Mesenchymal stem cell (in vitro differentiated cells and primary cell): ENCODE measurements at regions not wholly inside any gene's neighbourhood (a gene's known extent, or its start where the extent isn't known, plus 50 kb on each side); places are given as distances from the start of the nearest gene placed in this dataset.
"Not testable (repeated sequence)": the region's sequence is repeated elsewhere in the genome, so short reads cannot be mapped to it uniquely, and the experiment has no call there.

Experiments used
- DNase-seq: peaks from one replicate; pipeline ENCODE4 v3.0.0-alpha.2; 2013
- H2AFZ ChIP-seq: one replicate; pipeline ENCODE4 v1.6.1; 2013; ENCODE audit warnings: low read depth, mild to moderate bottlenecking, control low read depth, inconsistent platforms, low read length, moderate library complexity
- H2AK5ac ChIP-seq: 2 replicates; pipeline ENCODE4 v1.6.1; 2013; ENCODE audit warnings: low read length, moderate library complexity, mild to moderate bottlenecking, inconsistent platforms; ENCODE audit not compliant: severe bottlenecking
- H2BK120ac ChIP-seq: one replicate; pipeline ENCODE4 v1.6.1; 2013; ENCODE audit warnings: low read depth, mild to moderate bottlenecking, inconsistent platforms, low read length, moderate library complexity
- H2BK12ac ChIP-seq, 2 experiments: one replicate each; pipeline ENCODE4 v1.6.1; 2013; ENCODE audit warnings: inconsistent platforms in 2 of 2, low read length in 2 of 2, mild to moderate bottlenecking in 2 of 2, moderate library complexity in 2 of 2, control low read depth in 1 of 2
- H2BK15ac ChIP-seq: one replicate; pipeline ENCODE4 v1.6.1; 2013; ENCODE audit warnings: mild to moderate bottlenecking, low read depth, inconsistent platforms; ENCODE audit not compliant: poor library complexity, severe bottlenecking
- H2BK5ac ChIP-seq: 2 replicates; pipeline ENCODE4 v1.6.1; 2013; ENCODE audit warnings: low read depth, mild to moderate bottlenecking, low read length, control low read depth, inconsistent platforms; ENCODE audit not compliant: poor library complexity, severe bottlenecking
- H3K14ac ChIP-seq, 2 experiments: one replicate each; pipeline ENCODE4 v1.6.1; 2013; ENCODE audit warnings: inconsistent platforms in 2 of 2, low read length in 2 of 2, control low read depth in 1 of 2, mild to moderate bottlenecking in 1 of 2, moderate library complexity in 1 of 2
- H3K18ac ChIP-seq, 2 experiments: one replicate each; pipeline ENCODE4 v1.6.1; 2013; ENCODE audit warnings: inconsistent platforms in 2 of 2, low read length in 2 of 2, control low read depth in 1 of 2, low read depth in 1 of 2, mild to moderate bottlenecking in 1 of 2
- H3K23ac ChIP-seq, 2 experiments: one replicate each; pipeline ENCODE4 v1.6.1; 2013; ENCODE audit warnings: inconsistent platforms in 2 of 2, low read length in 2 of 2, mild to moderate bottlenecking in 2 of 2, moderate library complexity in 2 of 2, control low read depth in 1 of 2
- H3K27ac ChIP-seq: 2 replicates; pipeline ENCODE4 v1.5.1; 2013; ENCODE audit warnings: mild to moderate bottlenecking, moderate library complexity, low read length, control low read depth, inconsistent platforms; ENCODE audit not compliant: poor library complexity, severe bottlenecking
- H3K27me3 ChIP-seq, 2 experiments: 2 replicates each; pipeline versions ENCODE4 v1.6.1 to v1.7.0; 2013; ENCODE audit warnings: low read length in 2 of 2, mild to moderate bottlenecking in 2 of 2, moderate library complexity in 2 of 2, control low read depth in 1 of 2, inconsistent platforms in 1 of 2; ENCODE audit not compliant: control insufficient read depth in 1 of 2, insufficient read depth in 1 of 2
- H3K36me3 ChIP-seq, 2 experiments: 2 replicates each; pipeline versions ENCODE4 v1.6.1 to v1.7.0; 2013; ENCODE audit warnings: low read length in 2 of 2, control low read depth in 1 of 2, inconsistent platforms in 1 of 2, low read depth in 1 of 2, mild to moderate bottlenecking in 1 of 2; ENCODE audit not compliant: insufficient read depth in 2 of 2, control insufficient read depth in 1 of 2
- H3K4ac ChIP-seq, 2 experiments: one replicate each; pipeline ENCODE4 v1.6.1; 2013; ENCODE audit warnings: inconsistent platforms in 2 of 2, low read length in 2 of 2, mild to moderate bottlenecking in 2 of 2, moderate library complexity in 2 of 2, control low read depth in 1 of 2, low read depth in 1 of 2
- H3K4me1 ChIP-seq: 2 replicates; pipeline ENCODE4 v1.6.1; 2013; ENCODE audit warnings: low read depth, low read length, control low read depth; ENCODE audit not compliant: control insufficient read depth, insufficient read depth
- H3K4me2 ChIP-seq: 2 replicates; pipeline ENCODE4 v1.6.1; 2013; ENCODE audit warnings: low read length, mild to moderate bottlenecking, inconsistent platforms; ENCODE audit not compliant: poor library complexity, severe bottlenecking
- H3K4me3 ChIP-seq, 2 experiments: 2 replicates each; pipeline versions ENCODE4 v1.5.1 to v1.7.0; 2013; ENCODE audit warnings: low read length in 2 of 2, mild to moderate bottlenecking in 2 of 2, control low read depth in 1 of 2, low read depth in 1 of 2; ENCODE audit not compliant: insufficient read depth in 1 of 2
- H3K79me1 ChIP-seq: replicated peaks from 2 replicates; pipeline ENCODE4 v1.6.1; 2013; ENCODE audit warnings: mild to moderate bottlenecking, control low read depth, low read length, inconsistent platforms; ENCODE audit not compliant: poor library complexity, severe bottlenecking
- H3K9ac ChIP-seq: 2 replicates; pipeline ENCODE4 v1.7.0; 2013; ENCODE audit warnings: mild to moderate bottlenecking, low read length, moderate library complexity
- H3K9me3 ChIP-seq: 2 replicates; pipeline ENCODE4 v1.7.0; 2013; ENCODE audit warnings: mild to moderate bottlenecking, low read length; ENCODE audit not compliant: control insufficient read depth
- H4K8ac ChIP-seq: one replicate; pipeline ENCODE4 v1.6.1; 2013; ENCODE audit warnings: inconsistent platforms, mild to moderate bottlenecking, low read length, moderate library complexity
- H4K91ac ChIP-seq: one replicate; pipeline ENCODE4 v1.6.1; 2013; ENCODE audit warnings: mild to moderate bottlenecking, low read length, inconsistent platforms
- WGBS: methylation state at CpG from one replicate; pipeline ENCODE4 v1.1.7; 2013; ENCODE audit warnings: mixed read lengths; 5-methylcytosine and 5-hydroxymethylcytosine counted together

DNA sequence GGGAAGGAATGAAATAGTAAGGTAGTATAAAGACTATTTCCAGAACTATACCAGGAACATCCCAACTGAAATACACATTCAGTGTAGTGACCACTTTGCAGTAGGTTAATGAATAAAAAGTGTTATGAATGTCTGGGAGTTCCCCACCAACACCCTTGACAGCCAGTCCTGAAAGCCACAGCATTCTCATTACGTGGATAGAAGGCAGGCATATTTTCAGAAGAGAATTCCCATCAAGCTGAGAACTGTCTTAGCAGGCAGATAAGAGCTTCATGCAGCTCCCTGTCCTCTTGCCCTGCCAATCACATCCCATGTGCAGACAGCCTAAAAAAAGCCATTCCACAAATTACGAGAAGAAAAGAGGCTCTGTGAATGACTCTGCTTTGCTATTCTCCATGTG lies 695.0 kb downstream of the DTWD2 start:
- H4K91ac ChIP-seq = no peak overlapping the region
- H3K27ac ChIP-seq = no peak overlapping the region
- H3K9me3 ChIP-seq = no peaks in the 10 kb centered on the region
- H3K4me3 ChIP-seq = no peak overlapping the region
- no peak overlapping the region for H2BK15ac ChIP-seq
- no peak overlapping the region for H2AFZ ChIP-seq
- no peak overlapping the region for H2BK5ac ChIP-seq
- no peak overlapping the region for H3K4me2 ChIP-seq
- H2AK5ac ChIP-seq = no peak overlapping the region
- H4K8ac ChIP-seq = no peak overlapping the region
- no peaks in the 10 kb centered on the region for H3K4me1 ChIP-seq
- no peak overlapping the region for H3K18ac ChIP-seq
- 82% methylated on average over 1 of the region's 2 CpGs for WGBS
- H2BK120ac ChIP-seq = no peak overlapping the region
- no peaks in the 10 kb centered on the region for H3K79me1 ChIP-seq
- no peaks in the 10 kb centered on the region for H3K36me3 ChIP-seq
- no peak overlapping the region for H3K23ac ChIP-seq
- no peak overlapping the region for H2BK12ac ChIP-seq
- no peaks in the 10 kb centered on the region for H3K27me3 ChIP-seq
- H3K9ac ChIP-seq = no peak overlapping the region
- no peak for DNase-seq
- H3K14ac ChIP-seq = no peak overlapping the region
- H3K4ac ChIP-seq = no peak overlapping the region

DNA sequence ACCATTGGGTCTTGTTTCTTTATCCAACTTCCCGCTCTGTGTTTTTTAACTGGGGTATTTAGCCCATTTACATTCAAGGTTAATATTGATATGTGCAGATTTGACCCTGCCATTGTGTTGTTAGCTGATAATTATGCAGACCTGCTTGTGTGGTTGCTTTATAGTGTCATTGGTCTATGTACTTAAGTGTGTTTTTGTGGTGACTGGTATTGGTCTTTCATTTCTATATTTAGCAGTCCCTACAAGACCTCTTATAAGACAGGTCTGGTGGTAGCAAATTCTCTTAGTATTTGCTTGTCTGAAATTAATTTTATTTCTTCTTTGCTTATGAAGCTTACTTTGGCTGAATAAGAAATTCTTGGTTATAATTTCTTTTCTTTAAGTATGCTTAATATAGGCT lies 698.1 kb downstream of the DTWD2 start:
- no peak overlapping the region for H3K18ac ChIP-seq
- H2BK5ac ChIP-seq = no peak overlapping the region
- H3K9ac ChIP-seq = no peak overlapping the region
- H3K9me3 ChIP-seq = no peaks in the 10 kb centered on the region
- no peaks in the 10 kb centered on the region for H3K27me3 ChIP-seq
- H3K4me2 ChIP-seq = no peak overlapping the region
- H3K4me1 ChIP-seq = no peaks in the 10 kb centered on the region
- no peak for DNase-seq
- no peak overlapping the region for H2BK12ac ChIP-seq
- no peak overlapping the region for H3K27ac ChIP-seq
- no peak overlapping the region for H4K8ac ChIP-seq
- H2AFZ ChIP-seq = no peak overlapping the region
- no peak overlapping the region for H2BK15ac ChIP-seq
- H2AK5ac ChIP-seq = no peak overlapping the region
- H3K79me1 ChIP-seq = no peaks in the 10 kb centered on the region
- no peak overlapping the region for H3K14ac ChIP-seq
- no peak overlapping the region for H4K91ac ChIP-seq
- H3K4me3 ChIP-seq = no peak overlapping the region
- WGBS = 92% methylated on average over 1 of the region's 1 CpG
- no peak overlapping the region for H2BK120ac ChIP-seq
- no peaks in the 10 kb centered on the region for H3K36me3 ChIP-seq
- no peak overlapping the region for H3K4ac ChIP-seq
- H3K23ac ChIP-seq = no peak overlapping the region

DNA sequence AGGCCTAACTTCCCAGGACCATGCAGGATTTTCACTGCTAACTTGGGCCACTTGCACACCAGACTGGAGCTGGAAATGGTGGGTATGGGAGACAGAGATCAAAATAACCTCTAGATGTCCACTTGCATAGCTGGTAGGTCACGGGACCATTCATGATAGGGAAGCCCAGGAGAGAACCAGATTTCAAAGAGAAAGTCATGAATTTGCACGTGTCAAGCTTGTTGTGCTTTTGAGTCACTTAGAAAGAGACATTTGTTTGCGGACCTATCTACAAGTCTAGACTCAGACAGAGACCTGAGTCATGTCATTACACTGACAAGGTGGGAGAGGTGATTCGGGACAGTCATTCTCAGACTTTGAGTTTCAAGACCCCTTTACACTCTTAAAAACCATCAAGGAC lies 704.1 kb downstream of the DTWD2 start:
- not testable (repeated sequence) for H3K27me3 ChIP-seq, H2BK12ac ChIP-seq, H3K9me3 ChIP-seq, H3K9ac ChIP-seq, H3K23ac ChIP-seq, H4K8ac ChIP-seq, H3K36me3 ChIP-seq, H2BK120ac ChIP-seq, H3K14ac ChIP-seq, H3K27ac ChIP-seq, H3K18ac ChIP-seq, H3K4me1 ChIP-seq, DNase-seq, H4K91ac ChIP-seq, H3K79me1 ChIP-seq, H2BK15ac ChIP-seq, H2BK5ac ChIP-seq, H2AK5ac ChIP-seq, H2AFZ ChIP-seq, H3K4me2 ChIP-seq, H3K4me3 ChIP-seq, H3K4ac ChIP-seq
- 83% methylated on average over 2 of the region's 4 CpGs for WGBS

- H3K27ac ChIP-seq, H2BK5ac ChIP-seq, H2BK12ac ChIP-seq, H2AFZ ChIP-seq, H4K8ac ChIP-seq, DNase-seq, H3K27me3 ChIP-seq, H3K18ac ChIP-seq, H3K4ac ChIP-seq, H2BK15ac ChIP-seq, H3K23ac ChIP-seq, H3K36me3 ChIP-seq, H3K79me1 ChIP-seq, H3K4me2 ChIP-seq, H3K4me3 ChIP-seq, H2BK120ac ChIP-seq, H3K14ac ChIP-seq, H3K9me3 ChIP-seq, H3K9ac ChIP-seq, H4K91ac ChIP-seq, H2AK5ac ChIP-seq, H3K4me1 ChIP-seq: not testable (repeated sequence)
- WGBS = 96% methylated on average over 41 of the region's 42 CpGs
Measured at GRCh38 chr5:118282480-118283038, 705.8 kb downstream of the DTWD2 start.
